Dedifferentiated amniotic fluid mesenchymal stem cell (primary cell): ENCODE measurements at regions not wholly inside any gene's neighbourhood (a gene's known extent, or its start where the extent isn't known, plus 50 kb on each side); places are given as distances from the start of the nearest gene placed in this dataset.

Experiments used
- DNase-seq: peaks from one replicate; pipeline ENCODE4 v3.0.0-alpha.2; 2016; ENCODE audit errors: extremely low spot score

GRCh38 chr17:79446399-79447009 lies 164.3 kb downstream of the RBFOX3 start:
- DNase-seq = no peak

GRCh38 chr17:79444198-79444597 lies 166.7 kb downstream of the RBFOX3 start:
- no peak for DNase-seq

GRCh38 chr17:79443026-79443425 lies 167.8 kb downstream of the RBFOX3 start:
- DNase-seq = no peak

GRCh38 chr17:79441356-79442160 lies 169.3 kb downstream of the RBFOX3 start:
- DNase-seq = no peak

DNA sequence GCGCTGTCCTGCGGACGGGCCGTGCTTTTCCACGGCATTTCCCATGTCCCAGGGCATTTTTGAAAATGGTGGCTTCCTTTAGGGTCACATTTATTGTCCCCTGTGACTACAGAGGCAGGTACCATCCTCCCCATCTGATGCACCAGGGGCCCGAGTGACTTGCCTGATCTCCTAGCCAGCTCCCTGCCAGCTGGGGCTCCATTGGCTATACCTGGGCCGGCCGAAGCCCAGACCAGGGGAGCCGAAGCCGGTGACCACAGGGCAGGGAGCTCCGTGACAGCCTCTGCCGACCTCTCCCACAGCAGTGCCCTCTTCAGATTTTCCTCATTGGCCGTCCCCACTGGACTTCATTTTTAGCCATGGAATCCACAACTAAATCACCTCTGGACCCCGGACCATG lies 170.6 kb downstream of the RBFOX3 start:
- DNase-seq = no peak

- DNase-seq = no peak
Measured at GRCh38 chr17:79439493-79439892, 171.4 kb downstream of the RBFOX3 start.

- no peak for DNase-seq
Measured at GRCh38 chr17:79438546-79439334, 172.1 kb downstream of the RBFOX3 start.

- no peak for DNase-seq
Measured at GRCh38 chr17:79438058-79438457, 172.8 kb downstream of the RBFOX3 start.

GRCh38 chr17:79437081-79437480 lies 173.8 kb downstream of the RBFOX3 start:
- no peak for DNase-seq

DNA sequence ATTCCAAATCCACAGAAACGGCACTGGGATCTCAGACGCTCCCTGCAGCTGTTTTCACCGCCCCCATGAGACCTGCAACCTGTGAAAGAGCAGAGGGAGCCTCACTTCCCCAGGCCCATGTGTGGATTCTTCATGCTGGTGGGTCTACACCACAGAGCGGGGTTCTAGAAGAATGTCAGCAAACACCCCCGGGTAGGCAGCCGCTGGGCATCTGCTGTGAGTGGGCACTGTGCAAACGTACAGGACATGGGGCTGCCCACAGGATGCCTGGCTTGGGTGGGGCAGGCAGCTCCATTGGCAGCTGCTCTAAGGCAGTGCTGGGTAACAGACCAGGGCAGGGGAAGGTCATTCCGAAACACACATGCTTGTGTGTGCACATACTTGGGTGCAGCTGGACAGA lies 174.9 kb downstream of the RBFOX3 start:
- DNase-seq = no peak

DNA sequence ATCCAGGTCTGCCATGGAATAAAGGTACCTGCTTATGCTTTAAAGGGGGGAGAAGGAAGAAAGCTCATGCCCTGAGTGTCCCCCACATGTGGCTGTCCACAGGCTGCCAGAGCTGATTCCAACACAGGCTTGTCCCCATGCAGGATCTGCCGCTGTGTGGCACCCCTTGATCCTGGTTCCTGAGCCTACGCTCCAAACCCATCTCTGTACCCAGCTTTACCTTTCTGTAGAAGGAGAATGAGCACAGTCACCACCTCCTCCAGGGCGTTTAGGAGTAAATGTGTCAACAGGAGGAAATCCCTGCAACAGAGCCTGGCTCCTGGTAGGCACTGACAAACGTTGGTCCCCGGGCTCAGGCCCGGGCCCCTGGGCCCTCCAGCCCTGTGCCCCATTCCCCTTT lies 175.6 kb downstream of the RBFOX3 start:
- no peak for DNase-seq

DNA sequence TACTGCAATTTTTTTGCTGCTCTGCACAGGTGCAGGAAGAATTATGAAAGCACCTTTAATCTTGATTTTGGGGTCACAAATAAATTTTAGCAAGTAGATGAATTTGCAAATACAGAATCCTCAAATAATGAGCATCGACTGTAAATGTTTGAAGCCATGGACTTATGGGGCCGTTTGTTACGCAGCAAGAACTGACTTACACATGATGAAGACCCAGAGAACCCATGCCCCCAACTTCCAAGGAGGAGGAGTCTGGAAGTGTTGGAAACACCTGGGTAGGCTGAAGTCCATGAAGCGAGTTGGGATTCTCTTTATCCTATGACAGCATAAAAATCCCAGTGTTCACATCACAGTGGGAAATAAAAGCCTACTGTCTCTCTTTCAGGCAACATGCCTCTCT lies 176.6 kb downstream of the RBFOX3 start:
- DNase-seq = no peak

DNA sequence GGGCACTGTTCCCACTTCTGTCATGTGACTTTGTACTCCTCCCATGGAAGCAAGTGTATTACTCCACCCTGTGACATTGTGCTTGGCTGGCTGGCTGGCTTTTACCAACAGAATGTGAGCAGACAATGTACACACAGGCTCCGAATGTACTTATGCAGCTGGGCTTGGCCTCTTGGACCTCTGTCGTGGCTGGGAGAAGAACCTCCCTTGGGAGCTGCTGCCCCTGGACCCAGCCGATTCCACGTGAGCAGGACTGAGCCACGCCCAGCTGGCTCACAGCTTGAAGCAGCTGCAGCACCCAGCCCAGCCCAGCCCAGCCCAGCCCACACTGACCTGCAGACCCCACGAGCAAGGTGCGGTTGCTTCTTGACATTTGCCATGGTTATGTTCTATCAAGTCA lies 177.5 kb downstream of the RBFOX3 start:
- DNase-seq = no peak

GRCh38 chr17:79431175-79431574 lies 179.7 kb downstream of the RBFOX3 start:
- DNase-seq = no peak

DNA sequence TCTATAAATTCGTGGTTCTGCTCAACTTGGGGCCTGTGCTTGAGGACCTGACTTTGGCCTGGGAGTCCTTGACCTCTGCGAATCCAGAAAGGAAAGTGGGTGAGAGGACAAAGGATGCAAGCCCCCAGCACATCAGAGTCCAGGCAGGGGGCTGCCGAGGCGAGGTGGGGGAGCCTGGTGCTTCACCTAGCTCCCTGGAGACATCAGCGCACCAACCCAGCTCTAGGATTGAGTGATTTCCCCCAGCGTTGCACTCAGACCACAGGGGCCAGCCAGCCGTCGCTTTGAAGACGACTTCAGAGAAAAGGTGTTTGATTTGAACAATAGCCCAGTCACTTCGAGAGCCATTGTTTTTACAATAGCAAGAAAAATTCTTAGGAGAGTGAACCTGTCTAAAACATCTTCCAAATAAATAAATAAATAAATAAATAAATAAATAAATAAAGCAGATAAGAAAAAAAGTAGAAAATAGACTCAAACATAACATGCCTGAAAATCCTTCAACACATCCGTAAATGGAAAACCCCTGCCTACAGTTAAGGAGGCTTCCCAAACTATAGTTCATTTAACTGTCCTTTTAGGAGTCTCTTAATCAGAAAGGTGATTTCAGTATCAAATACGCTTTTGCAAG lies 180.9 kb downstream of the RBFOX3 start:
- DNase-seq = no peak

DNA sequence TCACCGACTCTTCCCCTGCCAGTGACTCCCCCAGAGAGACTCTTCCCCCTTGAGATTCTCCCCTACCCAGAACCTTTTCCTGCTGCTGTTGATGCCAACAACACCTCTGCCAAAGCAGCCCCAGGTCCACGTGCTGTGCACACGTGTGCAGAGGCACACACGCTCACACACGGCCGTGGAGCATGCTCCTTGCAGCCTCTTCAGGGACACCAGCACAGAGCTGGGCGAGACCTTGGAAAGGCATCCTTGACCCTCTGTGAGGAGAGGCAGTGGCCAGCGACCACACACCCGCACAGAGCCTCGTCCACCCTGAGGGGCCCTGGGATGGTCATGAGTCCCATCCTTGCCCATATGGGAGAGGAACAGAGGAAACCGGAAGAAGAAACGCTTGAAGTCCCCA lies 181.9 kb downstream of the RBFOX3 start:
- DNase-seq = no peak

GRCh38 chr17:79427621-79428539 lies 183.0 kb downstream of the RBFOX3 start:
- no peak for DNase-seq

DNA sequence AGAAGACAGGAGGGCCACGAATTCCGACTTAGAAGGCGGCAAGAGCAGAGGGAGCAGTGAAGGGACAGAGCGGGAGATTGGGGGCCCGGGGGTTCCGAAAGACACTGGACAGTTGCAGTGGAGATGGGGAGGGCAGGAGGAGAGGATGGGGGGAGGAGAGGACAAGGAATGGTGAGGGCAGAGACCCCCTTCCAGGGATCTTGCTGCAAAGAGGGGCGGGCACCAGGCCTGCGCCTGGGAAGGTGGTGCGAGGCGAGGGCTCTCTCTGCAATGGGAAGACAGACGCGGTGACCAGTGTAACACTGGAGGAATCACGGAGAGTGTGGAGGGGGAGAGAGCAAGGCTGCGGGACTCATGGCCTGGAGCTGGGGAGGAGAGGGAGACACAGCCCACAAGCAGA lies 185.2 kb downstream of the RBFOX3 start:
- no peak for DNase-seq

GRCh38 chr17:79424471-79425185 lies 186.2 kb downstream of the RBFOX3 start:
- DNase-seq = no peak

DNA sequence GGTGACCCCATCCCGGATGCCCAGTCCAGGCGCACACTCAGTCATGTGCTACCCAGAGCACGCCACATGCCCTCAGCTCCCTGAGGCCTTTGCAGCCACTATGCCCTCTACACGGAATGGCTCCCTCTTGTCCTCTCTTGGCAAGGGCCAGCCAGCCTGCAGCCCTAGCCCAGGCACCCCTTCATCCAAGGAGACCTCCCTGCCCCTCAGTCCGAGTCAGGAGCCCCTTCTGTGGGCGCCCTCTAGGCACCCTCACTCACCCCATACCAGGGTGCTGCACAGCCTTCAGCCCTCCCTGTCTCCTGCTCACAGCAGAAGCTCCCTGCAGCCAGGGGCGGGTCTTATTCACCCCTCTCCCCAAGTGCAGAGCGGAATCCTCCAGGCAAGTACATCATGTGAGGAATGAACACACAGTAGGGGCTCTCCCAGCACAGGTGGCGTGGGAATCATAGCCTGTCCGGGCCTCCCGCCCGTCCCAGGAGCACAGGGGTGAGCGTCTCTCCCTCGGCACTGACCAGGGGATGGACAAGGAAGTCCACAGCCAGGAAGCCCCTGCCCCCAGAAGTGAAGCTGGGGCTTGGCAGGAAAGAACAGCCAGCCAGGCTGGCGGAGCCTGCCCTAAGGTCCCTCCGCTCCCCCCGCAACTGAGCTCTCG lies 186.9 kb downstream of the RBFOX3 start:
- DNase-seq = no peak
